Epithelial cell of proximal tubule (primary cell): ENCODE measurements at regions not wholly inside any gene's neighbourhood (a gene's known extent, or its start where the extent isn't known, plus 50 kb on each side); places are given as distances from the start of the nearest gene placed in this dataset.

ENCODE experiments used
- DNase-seq: peaks from one replicate; pipeline ENCODE4 v3.0.0-alpha.2; 2011; ENCODE audit warnings: low read depth
- H3K4me3 ChIP-seq: 2 replicates; pipeline ENCODE4 v1.5.1; 2011; ENCODE audit warnings: low read depth, mild to moderate bottlenecking, low read length
- CTCF ChIP-seq: conservative IDR thresholded peaks from 2 replicates; pipeline ENCODE4 v1.5.1; 2012; ENCODE audit warnings: low read depth, mild to moderate bottlenecking, low read length

- no peak for DNase-seq
- no peak overlapping the region for H3K4me3 ChIP-seq
- TF ChIP-seq CTCF: no peak
These were observed 742.9 kb upstream of the DDX18 start for GRCh38 chr2:117071556-117072102.

- TF ChIP-seq CTCF: no peak
- no peak for DNase-seq
These were observed 739.7 kb upstream of the DDX18 start for GRCh38 chr2:117074756-117075155.

GRCh38 chr2:117085256-117085655 lies 729.2 kb upstream of the DDX18 start:
- DNase-seq: no peak
- TF ChIP-seq CTCF: no peak
- H3K4me3 ChIP-seq: no peak overlapping the region

More at GRCh38 chr2:117074756-117075155, 739.7 kb upstream of the DDX18 start:
- no peak overlapping the region for H3K4me3 ChIP-seq

GRCh38 chr2:117085737-117086136 lies 728.8 kb upstream of the DDX18 start:
- no peak overlapping the region for H3K4me3 ChIP-seq
- no peak for TF ChIP-seq CTCF
- no peak for DNase-seq

GRCh38 chr2:117086174-117086942 lies 728.1 kb upstream of the DDX18 start:
- no peak for DNase-seq
- no peak for TF ChIP-seq CTCF
- H3K4me3 ChIP-seq: no peak overlapping the region

- H3K4me3 ChIP-seq: no peak overlapping the region
- no peak for TF ChIP-seq CTCF
- no peak for DNase-seq
These were observed 727.6 kb upstream of the DDX18 start for GRCh38 chr2:117086943-117087250.

GRCh38 chr2:117087535-117088291 lies 726.8 kb upstream of the DDX18 start:
- DNase-seq: no peak
- H3K4me3 ChIP-seq: no peak overlapping the region
- TF ChIP-seq CTCF: no peak
